C1 segment of cervical spinal cord (tissue), 14 donors: ENCODE measurements at regions not wholly inside any gene's neighbourhood (a gene's known extent, or its start where the extent isn't known, plus 50 kb on each side); places are given as distances from the start of the nearest gene placed in this dataset.
A peak's percentile ranks its signal among the peaks of the same experiment; 100 is the strongest.
"Not testable (repeated sequence)": the region's sequence is repeated elsewhere in the genome, so short reads cannot be mapped to it uniquely, and the experiment has no call there.

Experiments used
- DNase-seq, 14 donors: peaks; one replicate each; lab custom pipeline; 2025; lab: John Stamatoyannopoulos, UW

GRCh38 chr7:53387515-53387914 lies 352.1 kb downstream of the POM121L12 start:
- DNase-seq: no peak

- no peak for DNase-seq
These were observed 362.5 kb downstream of the POM121L12 start for GRCh38 chr7:53397911-53398310.

- no peak for DNase-seq
These were observed 363.1 kb downstream of the POM121L12 start for GRCh38 chr7:53398566-53398965.

GRCh38 chr7:53413021-53413420 lies 377.6 kb downstream of the POM121L12 start:
- DNase-seq: no peak

GRCh38 chr7:53415816-53416215 lies 380.4 kb downstream of the POM121L12 start:
- DNase-seq: no peak

- DNase-seq: no peak
These were observed 383.5 kb downstream of the POM121L12 start for GRCh38 chr7:53418834-53419482.

GRCh38 chr7:53420550-53420949 lies 385.1 kb downstream of the POM121L12 start:
- no peak for DNase-seq

GRCh38 chr7:53422291-53422690 lies 386.9 kb downstream of the POM121L12 start:
- DNase-seq: no peak

GRCh38 chr7:53426145-53426750 lies 390.8 kb downstream of the POM121L12 start:
- no peak for DNase-seq

- DNase-seq: no peak
These were observed 392.6 kb downstream of the POM121L12 start for GRCh38 chr7:53428045-53428444.

GRCh38 chr7:53431901-53432300 lies 396.5 kb downstream of the POM121L12 start:
- DNase-seq: no peak

- no peak for DNase-seq
These were observed 401.9 kb downstream of the POM121L12 start for GRCh38 chr7:53437336-53437735.

- no peak for DNase-seq
These were observed 410.7 kb downstream of the POM121L12 start for GRCh38 chr7:53446170-53446569.

- no peak for DNase-seq
These were observed 423.2 kb downstream of the POM121L12 start for GRCh38 chr7:53458636-53459035.

GRCh38 chr7:53466371-53466770 lies 430.9 kb downstream of the POM121L12 start:
- peak in 1 of 14 donors; percentile 21 for DNase-seq

GRCh38 chr7:53470336-53470970 lies 435.0 kb downstream of the POM121L12 start:
- peak in 1 of 14 donors; percentile 21 for DNase-seq

GRCh38 chr7:53473371-53473770 lies 437.9 kb downstream of the POM121L12 start:
- no peak for DNase-seq

GRCh38 chr7:53475776-53476175 lies 440.3 kb downstream of the POM121L12 start:
- DNase-seq: no peak

GRCh38 chr7:53476566-53476965 lies 441.1 kb downstream of the POM121L12 start:
- DNase-seq: no peak

- no peak for DNase-seq
These were observed 449.9 kb downstream of the POM121L12 start for GRCh38 chr7:53485354-53485753.

GRCh38 chr7:53491051-53491450 lies 455.6 kb downstream of the POM121L12 start:
- no peak for DNase-seq

- not testable (repeated sequence) for DNase-seq
These were observed 459.7 kb downstream of the POM121L12 start for GRCh38 chr7:53495181-53495580.

- DNase-seq: no peak
These were observed 464.6 kb downstream of the POM121L12 start for GRCh38 chr7:53500076-53500475.
